ENCODE measurements at regions not wholly inside any gene's neighbourhood (a gene's known extent, or its start where the extent isn't known, plus 50 kb on each side); places are given as distances from the start of the nearest gene placed in this dataset.

DNA sequence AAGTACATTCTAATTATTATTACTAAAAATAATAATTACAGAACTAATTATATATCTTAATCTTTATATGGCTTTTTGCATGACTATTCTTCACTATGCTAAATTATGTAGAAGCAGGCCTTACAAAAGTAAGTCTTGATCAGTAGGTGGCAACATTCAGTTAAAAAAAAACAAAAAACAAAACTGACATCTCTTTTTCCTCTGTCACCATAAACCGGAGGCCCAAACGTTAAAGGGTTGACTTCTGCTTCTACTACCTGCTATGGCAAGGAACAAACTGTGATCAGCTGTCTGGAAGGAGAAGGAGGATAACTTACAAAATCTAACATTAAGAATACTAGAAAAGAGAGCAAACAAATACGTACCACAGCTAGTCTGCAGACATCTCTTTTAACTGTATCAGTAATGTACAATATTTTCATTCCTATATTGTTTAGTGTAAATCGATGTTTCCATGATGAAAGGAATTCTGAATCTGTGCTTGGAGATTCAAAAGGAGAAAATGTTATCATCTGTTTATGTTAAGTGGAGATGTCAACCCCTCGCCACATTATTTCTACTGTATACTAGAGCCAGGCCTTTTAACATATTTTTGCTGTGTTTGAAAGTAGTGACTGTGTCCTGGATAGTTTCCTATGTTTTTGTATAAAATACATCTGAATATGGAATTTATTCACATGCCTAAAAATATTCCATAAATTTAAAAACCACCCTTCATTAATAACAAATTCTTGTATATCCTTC is 1525.4 kb downstream of the SLITRK1 start:
- Histone ChIP-seq H3K27me3 (ENCODE audit: control insufficient read depth, insufficient read depth, low read length) (no peaks in the 10 kb centered on the region), H3K27ac (ENCODE audit: low read length) (no peak overlapping the region), H3K4me1 (ENCODE audit: control insufficient read depth, insufficient read depth, low read length) (no peaks in the 10 kb centered on the region), H3K4me3 (ENCODE audit: low read length) (no peak overlapping the region), H3K36me3 (ENCODE audit: control insufficient read depth, insufficient read depth, low read length) (no peaks in the 10 kb centered on the region), H3K9me3 (ENCODE audit: control insufficient read depth, insufficient read depth, low read length) (no peaks in the 10 kb centered on the region)
- no CpG with 5 or more reads among the region's 5 CpGs for WGBS (ENCODE audit: insufficient coverage, insufficient read length)
- no peak for DNase-seq (ENCODE audit: low read depth, low spot score)

DNA sequence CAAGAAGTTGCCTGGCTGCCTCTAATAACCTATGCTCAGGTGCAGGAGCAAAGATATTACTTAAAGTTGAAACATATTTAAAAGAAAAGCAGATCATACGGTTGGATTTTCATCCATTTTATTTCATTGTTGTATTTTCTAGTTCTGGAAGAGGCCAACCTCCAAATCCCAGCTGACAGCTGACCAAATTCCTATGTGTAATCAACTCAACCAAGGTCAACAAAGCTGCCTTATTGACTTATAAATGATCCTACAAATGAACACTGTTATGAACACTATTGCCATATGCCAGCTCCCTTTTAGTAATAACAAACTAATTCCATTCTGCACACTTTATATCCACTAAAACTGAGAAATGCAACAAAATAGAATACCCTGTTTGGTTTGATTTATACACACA is 1537.4 kb downstream of the SLITRK1 start:
- Histone ChIP-seq H3K9me3 (ENCODE audit: control insufficient read depth, insufficient read depth, low read length) (no peaks in the 10 kb centered on the region), H3K36me3 (ENCODE audit: control insufficient read depth, insufficient read depth, low read length) (no peaks in the 10 kb centered on the region)
- WGBS (ENCODE audit: insufficient coverage, insufficient read length): no CpG with 5 or more reads among the region's 1 CpG

DNA sequence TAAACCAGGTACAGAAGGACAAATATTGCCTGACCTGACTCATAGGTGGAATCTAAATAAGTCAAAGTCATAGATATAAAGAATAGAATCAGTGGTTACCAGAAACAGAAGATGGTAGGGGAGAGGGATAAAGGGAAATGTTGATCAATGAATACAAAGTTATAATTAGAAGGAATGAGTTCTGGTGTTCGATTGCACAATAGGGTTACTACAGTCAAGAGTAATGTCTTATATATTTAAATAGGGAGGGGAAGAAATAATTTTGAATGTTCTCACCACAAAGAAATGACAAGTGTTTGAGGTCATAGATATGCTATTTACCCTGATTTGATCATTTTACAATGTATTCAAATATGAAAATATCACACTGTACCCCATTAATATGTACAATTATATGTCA is 1541.2 kb downstream of the SLITRK1 start:
- Histone ChIP-seq H3K4me3 (ENCODE audit: low read length) (no peak overlapping the region), H3K27me3 (ENCODE audit: control insufficient read depth, insufficient read depth, low read length) (no peaks in the 10 kb centered on the region), H3K9me3 (ENCODE audit: control insufficient read depth, insufficient read depth, low read length) (no peaks in the 10 kb centered on the region), H3K27ac (ENCODE audit: low read length) (no peak overlapping the region), H3K4me1 (ENCODE audit: control insufficient read depth, insufficient read depth, low read length) (no peaks in the 10 kb centered on the region), H3K36me3 (ENCODE audit: control insufficient read depth, insufficient read depth, low read length) (no peaks in the 10 kb centered on the region)
- WGBS (ENCODE audit: insufficient coverage, insufficient read length): no CpG with 5 or more reads among the region's 1 CpG
- DNase-seq (ENCODE audit: low read depth, low spot score): no peak

More for the DNA sequence above, 1537.4 kb downstream of the SLITRK1 start:
- DNase-seq (ENCODE audit: low read depth, low spot score): no peak
- Histone ChIP-seq H3K4me1 (ENCODE audit: control insufficient read depth, insufficient read depth, low read length) (no peaks in the 10 kb centered on the region), H3K27ac (ENCODE audit: low read length) (no peak overlapping the region), H3K4me3 (ENCODE audit: low read length) (no peak overlapping the region), H3K27me3 (ENCODE audit: control insufficient read depth, insufficient read depth, low read length) (no peaks in the 10 kb centered on the region)

DNA sequence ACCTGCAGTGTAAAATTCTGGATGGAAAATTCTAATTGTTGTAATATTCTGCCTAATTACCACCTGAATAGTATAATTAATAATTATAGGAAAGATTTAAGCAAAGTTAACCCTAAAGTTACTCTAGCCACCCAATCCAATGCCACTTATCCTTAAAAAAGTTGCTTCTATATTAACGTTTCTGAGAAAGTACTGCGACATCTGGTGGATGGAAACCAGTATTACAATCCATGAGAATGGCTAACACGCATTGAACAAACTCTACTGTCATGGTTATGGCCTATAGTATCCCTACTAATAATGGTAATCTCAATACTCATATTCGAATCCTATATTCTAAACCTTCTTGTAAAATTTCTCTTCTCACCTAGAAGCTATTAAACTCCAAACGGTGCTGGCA is 1551.8 kb downstream of the SLITRK1 start:
- Histone ChIP-seq H3K4me3 (ENCODE audit: low read length) (no peak overlapping the region), H3K4me1 (ENCODE audit: control insufficient read depth, insufficient read depth, low read length) (no peaks in the 10 kb centered on the region), H3K27ac (ENCODE audit: low read length) (no peak overlapping the region), H3K36me3 (ENCODE audit: control insufficient read depth, insufficient read depth, low read length) (no peaks in the 10 kb centered on the region), H3K9me3 (ENCODE audit: control insufficient read depth, insufficient read depth, low read length) (no peaks in the 10 kb centered on the region), H3K27me3 (ENCODE audit: control insufficient read depth, insufficient read depth, low read length) (no peaks in the 10 kb centered on the region)
- whole genome bisulfite sequencing (ENCODE audit: insufficient coverage, insufficient read length): 70% methylated on average over 2 of the region's 5 CpGs
- peak; percentile 11 for DNase-seq (ENCODE audit: low read depth, low spot score)

DNA sequence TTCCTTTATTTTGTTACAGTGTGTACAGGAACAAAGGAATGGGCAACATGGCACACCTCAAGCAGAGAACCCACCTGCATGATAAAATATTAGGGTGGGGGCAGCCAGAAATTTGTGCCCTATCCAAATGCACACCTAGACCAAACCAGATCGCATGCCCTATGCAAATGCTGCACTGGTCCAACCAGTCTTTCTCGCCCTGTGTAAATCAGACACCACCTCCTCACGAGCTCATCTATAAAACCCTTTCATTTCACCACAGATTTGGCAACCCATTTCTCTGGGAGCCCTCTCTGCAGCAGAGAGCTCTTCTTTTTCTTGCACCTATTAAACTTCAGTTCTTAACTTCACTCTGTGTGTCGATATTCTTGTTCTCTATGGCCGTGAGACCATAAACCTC is 1559.2 kb downstream of the SLITRK1 start:
- no peaks in the 10 kb centered on the region for H3K4me1 ChIP-seq (ENCODE audit: control insufficient read depth, insufficient read depth, low read length)
- DNase-seq (ENCODE audit: low read depth, low spot score): no peak
- H3K9me3 ChIP-seq (ENCODE audit: control insufficient read depth, insufficient read depth, low read length): no peaks in the 10 kb centered on the region
- H3K27me3 ChIP-seq (ENCODE audit: control insufficient read depth, insufficient read depth, low read length): no peaks in the 10 kb centered on the region
- H3K27ac ChIP-seq (ENCODE audit: low read length): no peak overlapping the region
- H3K36me3 ChIP-seq (ENCODE audit: control insufficient read depth, insufficient read depth, low read length): no peaks in the 10 kb centered on the region
- no CpG with 5 or more reads among the region's 5 CpGs for whole genome bisulfite sequencing (ENCODE audit: insufficient coverage, insufficient read length)
- H3K4me3 ChIP-seq (ENCODE audit: low read length): no peak overlapping the region

DNA sequence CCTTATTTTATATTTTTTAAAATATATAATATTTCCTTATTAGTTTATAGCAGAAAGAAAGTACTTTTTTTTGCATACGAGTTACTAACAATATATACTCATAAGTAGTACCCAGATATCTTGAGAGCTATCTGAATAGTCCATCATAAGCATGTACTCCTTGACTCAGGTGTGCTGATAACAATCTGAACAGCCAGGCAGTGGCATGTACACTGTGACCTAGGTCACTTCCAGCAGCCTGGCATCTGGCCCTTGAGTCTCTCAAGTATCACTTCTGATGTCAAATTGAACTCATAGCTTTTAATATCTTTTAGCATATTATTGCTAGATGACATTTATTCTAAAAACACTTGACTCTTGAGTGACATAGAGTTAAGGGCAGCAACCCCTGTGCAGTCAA is 1576.7 kb downstream of the SLITRK1 start:
- Histone ChIP-seq H3K27ac (ENCODE audit: low read length) (no peak overlapping the region), H3K36me3 (ENCODE audit: control insufficient read depth, insufficient read depth, low read length) (no peaks in the 10 kb centered on the region), H3K4me3 (ENCODE audit: low read length) (no peak overlapping the region), H3K27me3 (ENCODE audit: control insufficient read depth, insufficient read depth, low read length) (no peaks in the 10 kb centered on the region), H3K9me3 (ENCODE audit: control insufficient read depth, insufficient read depth, low read length) (no peaks in the 10 kb centered on the region), H3K4me1 (ENCODE audit: control insufficient read depth, insufficient read depth, low read length) (no peaks in the 10 kb centered on the region)
- no CpG with 5 or more reads among the region's 1 CpG for WGBS (ENCODE audit: insufficient coverage, insufficient read length)
- no peak for DNase-seq (ENCODE audit: low read depth, low spot score)

DNA sequence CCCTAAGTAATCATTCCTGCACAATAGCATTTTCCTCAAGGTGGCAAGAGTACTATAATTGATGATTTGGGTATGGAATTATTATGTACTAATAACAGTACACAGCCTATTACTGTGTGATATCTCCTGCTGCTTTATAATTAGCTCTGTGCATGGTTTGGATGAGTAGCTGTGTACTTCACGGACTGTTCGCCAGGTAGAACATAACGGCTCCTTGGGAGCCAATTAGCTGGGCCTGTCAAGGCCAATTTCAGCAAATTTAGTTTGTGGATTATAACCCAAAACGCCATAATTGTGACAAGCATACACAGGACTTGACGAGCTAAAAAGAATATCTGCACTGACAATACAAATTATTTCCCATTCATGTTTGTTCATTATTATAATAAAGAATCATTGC is 1584.2 kb downstream of the SLITRK1 start:
- no peak overlapping the region for H3K27ac ChIP-seq (ENCODE audit: low read length)
- H3K4me3 ChIP-seq (ENCODE audit: low read length): no peak overlapping the region
- no peaks in the 10 kb centered on the region for H3K4me1 ChIP-seq (ENCODE audit: control insufficient read depth, insufficient read depth, low read length)
- no peaks in the 10 kb centered on the region for H3K9me3 ChIP-seq (ENCODE audit: control insufficient read depth, insufficient read depth, low read length)
- no peaks in the 10 kb centered on the region for H3K36me3 ChIP-seq (ENCODE audit: control insufficient read depth, insufficient read depth, low read length)
- no CpG with 5 or more reads among the region's 5 CpGs for WGBS (ENCODE audit: insufficient coverage, insufficient read length)
- no peaks in the 10 kb centered on the region for H3K27me3 ChIP-seq (ENCODE audit: control insufficient read depth, insufficient read depth, low read length)
- DNase-seq (ENCODE audit: low read depth, low spot score): no peak

DNA sequence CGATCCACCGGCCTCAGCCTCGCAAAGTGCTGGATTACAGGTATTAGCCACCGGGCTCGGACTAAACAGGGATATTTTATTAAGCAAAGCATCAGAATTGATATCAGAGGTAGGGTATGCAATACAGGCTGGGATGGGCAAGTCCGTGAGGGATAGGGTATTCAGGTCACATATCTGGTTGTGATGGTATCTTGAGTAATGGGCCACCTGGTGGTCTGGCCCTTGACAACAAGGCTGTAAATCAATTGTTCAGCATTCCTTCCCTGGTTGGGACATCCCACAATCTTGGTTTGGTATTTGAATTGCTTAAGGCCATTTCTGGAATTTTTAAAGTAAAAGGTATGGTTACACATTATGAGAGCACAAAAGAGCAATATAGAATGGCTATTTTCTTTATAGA is 1588.0 kb downstream of the SLITRK1 start:
- no CpG with 5 or more reads among the region's 6 CpGs for WGBS (ENCODE audit: insufficient coverage, insufficient read length)

DNA sequence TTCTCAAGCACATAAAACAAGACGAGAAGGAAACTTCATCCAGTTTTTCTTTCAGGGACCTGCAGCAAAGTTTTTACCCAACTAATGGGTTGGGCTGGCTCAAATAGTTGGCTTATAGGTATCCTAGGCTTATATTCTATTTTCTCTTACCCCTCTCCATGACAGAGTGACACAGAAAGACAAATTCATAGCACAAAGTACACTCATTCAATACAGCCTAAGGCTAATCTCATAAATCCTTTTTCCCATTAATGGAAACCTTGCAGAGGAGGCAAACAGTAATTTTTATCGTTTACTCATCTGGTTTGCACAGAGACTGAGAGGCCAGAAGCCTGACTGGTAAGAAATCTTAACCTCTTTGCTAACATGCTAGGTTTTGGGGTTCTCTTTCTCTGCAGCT is 1589.9 kb downstream of the SLITRK1 start:
- Histone ChIP-seq H3K4me3 (ENCODE audit: low read length) (no peak overlapping the region), H3K4me1 (ENCODE audit: control insufficient read depth, insufficient read depth, low read length) (no peaks in the 10 kb centered on the region), H3K9me3 (ENCODE audit: control insufficient read depth, insufficient read depth, low read length) (no peaks in the 10 kb centered on the region), H3K27me3 (ENCODE audit: control insufficient read depth, insufficient read depth, low read length) (no peaks in the 10 kb centered on the region), H3K27ac (ENCODE audit: low read length) (no peak overlapping the region), H3K36me3 (ENCODE audit: control insufficient read depth, insufficient read depth, low read length) (no peaks in the 10 kb centered on the region)
- WGBS (ENCODE audit: insufficient coverage, insufficient read length): no CpG with 5 or more reads among the region's 2 CpGs
- no peak for DNase-seq (ENCODE audit: low read depth, low spot score)

More for the DNA sequence above, 1588.0 kb downstream of the SLITRK1 start:
- no peaks in the 10 kb centered on the region for H3K36me3 ChIP-seq (ENCODE audit: control insufficient read depth, insufficient read depth, low read length)
- no peaks in the 10 kb centered on the region for H3K9me3 ChIP-seq (ENCODE audit: control insufficient read depth, insufficient read depth, low read length)
- no peak for DNase-seq (ENCODE audit: low read depth, low spot score)
- H3K27ac ChIP-seq (ENCODE audit: low read length): no peak overlapping the region
- H3K27me3 ChIP-seq (ENCODE audit: control insufficient read depth, insufficient read depth, low read length): no peaks in the 10 kb centered on the region
- no peak overlapping the region for H3K4me3 ChIP-seq (ENCODE audit: low read length)
- H3K4me1 ChIP-seq (ENCODE audit: control insufficient read depth, insufficient read depth, low read length): no peaks in the 10 kb centered on the region

DNA sequence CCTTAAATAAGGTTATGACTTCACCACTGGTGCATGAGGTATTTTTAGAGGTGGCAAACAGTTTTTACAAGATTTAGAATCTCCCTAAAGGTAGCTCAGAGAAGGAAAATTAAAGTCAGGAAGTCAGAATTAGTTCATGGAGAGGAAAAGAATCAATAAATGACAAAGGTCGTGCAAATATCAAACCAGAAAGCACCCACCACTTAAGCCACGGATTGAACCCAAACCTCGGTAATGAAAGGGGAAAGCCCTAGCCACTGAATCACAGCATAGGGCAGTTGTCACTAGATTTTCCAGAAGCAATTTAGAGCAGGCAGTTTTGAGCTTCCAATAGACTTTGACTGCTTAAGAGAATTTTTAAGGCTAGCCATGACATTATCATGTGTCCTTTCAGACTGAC is 1590.4 kb downstream of the SLITRK1 start:
- Histone ChIP-seq H3K4me1 (ENCODE audit: control insufficient read depth, insufficient read depth, low read length) (no peaks in the 10 kb centered on the region), H3K27me3 (ENCODE audit: control insufficient read depth, insufficient read depth, low read length) (no peaks in the 10 kb centered on the region), H3K4me3 (ENCODE audit: low read length) (no peak overlapping the region), H3K27ac (ENCODE audit: low read length) (no peak overlapping the region), H3K9me3 (ENCODE audit: control insufficient read depth, insufficient read depth, low read length) (no peaks in the 10 kb centered on the region), H3K36me3 (ENCODE audit: control insufficient read depth, insufficient read depth, low read length) (no peaks in the 10 kb centered on the region)
- no CpG with 5 or more reads among the region's 3 CpGs for WGBS (ENCODE audit: insufficient coverage, insufficient read length)
- no peak for DNase-seq (ENCODE audit: low read depth, low spot score)

DNA sequence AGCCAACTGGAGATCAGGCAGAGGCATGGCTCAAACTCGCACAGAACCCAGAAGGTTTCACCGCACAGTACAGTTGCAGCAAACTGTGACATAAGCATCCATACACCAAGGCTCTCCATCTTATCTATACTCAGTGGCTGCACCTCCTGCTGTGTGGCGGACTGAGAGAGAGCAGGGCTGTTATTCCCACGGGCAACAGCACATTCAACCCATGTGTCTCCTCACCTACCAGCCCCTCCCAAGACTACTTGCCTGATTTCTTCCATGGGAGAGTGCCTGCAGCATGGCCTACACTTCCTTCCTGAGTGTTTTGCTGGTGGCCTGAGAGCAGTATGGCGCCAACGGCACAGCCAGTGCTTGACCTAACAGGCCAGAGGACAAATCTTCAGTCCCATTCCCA is 1606.6 kb downstream of the SLITRK1 start:
- DNase-seq (ENCODE audit: low read depth, low spot score): no peak
- H3K36me3 ChIP-seq (ENCODE audit: control insufficient read depth, insufficient read depth, low read length): no peaks in the 10 kb centered on the region
- no peak overlapping the region for H3K27ac ChIP-seq (ENCODE audit: low read length)
- H3K4me3 ChIP-seq (ENCODE audit: low read length): no peak overlapping the region
- no peaks in the 10 kb centered on the region for H3K9me3 ChIP-seq (ENCODE audit: control insufficient read depth, insufficient read depth, low read length)
- H3K27me3 ChIP-seq (ENCODE audit: control insufficient read depth, insufficient read depth, low read length): no peaks in the 10 kb centered on the region
- WGBS (ENCODE audit: insufficient coverage, insufficient read length): no CpG with 5 or more reads among the region's 6 CpGs
- H3K4me1 ChIP-seq (ENCODE audit: control insufficient read depth, insufficient read depth, low read length): no peaks in the 10 kb centered on the region
